WTC11 (cell line): ENCODE measurements at regions not wholly inside any gene's neighbourhood (a gene's known extent, or its start where the extent isn't known, plus 50 kb on each side); places are given as distances from the start of the nearest gene placed in this dataset.

ENCODE experiments used
- ATAC-seq: fragments of 200-7000 bp; cut with Tn5 transposase; 2 replicates; pipeline ENCODE4 v1.10.0; 2021; ENCODE audit warnings: mild to moderate bottlenecking, moderate library complexity
- CTCF ChIA-PET: fragments of 300-600 bp; sonication (Branson Sonifier 250); formaldehyde crosslinking; loops from one replicate; lab custom pipeline; 2021; ENCODE audit warnings: antibody characterized with exemption; lab: Charles Lee
- POLR2A ChIA-PET: fragments of 350-600 bp; sonication (Branson Sonifier 250); formaldehyde crosslinking; loops from one replicate; lab custom pipeline; 2021; ENCODE audit warnings: antibody characterized with exemption; lab: Charles Lee
- DNase-seq: peaks from one replicate; pipeline ENCODE4 v3.0.0; 2021; ENCODE audit warnings: low spot score
- H3K27ac Mint-ChIP-seq: 2 replicates; pipeline ENCODE4 v1.8.0; 2021; ENCODE audit warnings: mixed read lengths
- H3K27me3 Mint-ChIP-seq: 2 replicates; pipeline ENCODE4 v1.8.0; 2021; ENCODE audit warnings: low read depth, mild to moderate bottlenecking, moderate library complexity, mixed read lengths
- H3K36me3 Mint-ChIP-seq: 2 replicates; pipeline ENCODE4 v1.8.0; 2021; ENCODE audit warnings: mixed read lengths
- H3K4me1 Mint-ChIP-seq: 2 replicates; pipeline ENCODE4 v1.8.0; 2022; ENCODE audit warnings: mixed read lengths
- H3K4me3 Mint-ChIP-seq: 2 replicates; pipeline ENCODE4 v1.8.0; 2021; ENCODE audit warnings: mild to moderate bottlenecking, moderate library complexity, mixed read lengths
- H3K9me3 Mint-ChIP-seq: 2 replicates; pipeline ENCODE4 v1.8.0; 2021; ENCODE audit warnings: mixed read lengths
- ARID4B ChIP-seq: sonication (generic); formaldehyde crosslinking; IDR thresholded peaks from 2 replicates; pipeline ENCODE4 v1.8.0; 2023; ENCODE audit warnings: missing genetic modification reagents, mild to moderate bottlenecking, borderline replicate concordance
- CREM ChIP-seq: sonication (generic); formaldehyde crosslinking; IDR thresholded peaks from 2 replicates; pipeline ENCODE4 v1.8.1; 2022; ENCODE audit warnings: mild to moderate bottlenecking, missing genetic modification reagents, moderate library complexity
- ELF4 ChIP-seq: sonication (generic); formaldehyde crosslinking; IDR thresholded peaks from 2 replicates; pipeline ENCODE4 v1.8.1; 2022; ENCODE audit warnings: low read depth, mild to moderate bottlenecking, moderate library complexity, missing genetic modification reagents
- HMGXB4 ChIP-seq: sonication (generic); formaldehyde crosslinking; IDR thresholded peaks from 2 replicates; pipeline ENCODE4 v1.8.1; 2023; ENCODE audit warnings: mild to moderate bottlenecking, moderate library complexity, missing genetic modification reagents
- ZNF232 ChIP-seq: sonication (generic); formaldehyde crosslinking; IDR thresholded peaks from 2 replicates; pipeline ENCODE4 v1.8.0; 2022; ENCODE audit warnings: mild to moderate bottlenecking, missing genetic modification reagents
- ZNF281 ChIP-seq: sonication (generic); formaldehyde crosslinking; IDR thresholded peaks from 2 replicates; pipeline ENCODE4 v1.8.0; 2023; ENCODE audit warnings: mild to moderate bottlenecking, missing genetic modification reagents
- ZNF396 ChIP-seq: fragments of 250-450 bp; sonication (Bioruptor Pico); IDR thresholded peaks from 2 replicates; pipeline ENCODE4 v1.8.0; 2021; ENCODE audit warnings: mild to moderate bottlenecking, moderate library complexity, borderline replicate concordance
- ZNF512 ChIP-seq: sonication (generic); formaldehyde crosslinking; IDR thresholded peaks from 2 replicates; pipeline ENCODE4 v1.8.1; 2022; ENCODE audit warnings: missing genetic modification reagents, borderline replicate concordance
- TF ChIP-seq, protein P1 (sequence below): sonication (generic); formaldehyde crosslinking; IDR thresholded peaks from 2 replicates; pipeline ENCODE4 v1.8.1; 2023; ENCODE audit warnings: mild to moderate bottlenecking, missing genetic modification reagents
- TF ChIP-seq, protein P2 (sequence below): sonication (generic); formaldehyde crosslinking; IDR thresholded peaks from 2 replicates; pipeline ENCODE4 v1.8.0; 2022; ENCODE audit warnings: mild to moderate bottlenecking, missing genetic modification reagents

DNA sequence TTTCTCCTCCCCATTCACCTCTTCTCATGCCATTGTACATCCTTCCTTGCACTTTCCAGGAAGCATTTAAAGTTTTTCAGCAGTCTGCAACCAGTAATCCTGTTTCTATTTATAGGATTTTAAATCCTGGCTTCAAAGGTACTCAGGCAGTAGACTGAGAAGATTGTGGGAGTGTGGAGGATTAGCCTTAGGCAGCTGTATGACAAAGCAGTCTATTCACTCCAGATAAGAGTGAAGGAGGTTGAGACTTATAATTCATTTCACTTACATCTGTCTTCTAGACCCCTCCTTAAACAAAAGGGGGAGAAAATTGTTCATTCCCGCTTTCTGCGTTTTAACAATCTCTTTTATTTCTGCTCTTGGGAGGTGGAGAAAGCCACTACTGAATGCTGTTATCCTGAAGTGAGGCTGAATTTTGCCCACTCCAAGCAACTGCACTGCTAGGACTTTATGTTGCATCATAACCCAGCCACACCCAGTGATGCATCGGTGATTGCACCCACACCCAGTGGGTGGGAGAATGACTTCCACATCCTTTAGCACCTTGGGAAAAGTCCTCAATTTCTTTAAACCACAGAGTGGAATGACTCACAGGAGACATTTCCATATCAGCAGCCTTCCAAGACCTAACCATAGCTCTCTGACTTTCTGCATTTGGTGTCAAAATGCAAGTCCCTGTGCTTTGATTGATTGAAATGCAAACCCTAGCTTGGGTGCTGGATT, 382.5 kb upstream of the ATP2B1 start:
- ChIA-PET CTCF (no interaction called here), POLR2A (no interaction called here)
- TF ChIP-seq ZNF232 (CRISPR knock-in tag) (no peak), ELF4 (CRISPR knock-in tag) (no peak), ZNF281 (CRISPR knock-in tag) (no peak), ARID4B (no peak), CREM (CRISPR knock-in tag) (no peak), ZNF396 (no peak), ZNF512 (no peak), HMGXB4 (CRISPR knock-in tag) (no peak)
- TF ChIP-seq, protein P1, sequence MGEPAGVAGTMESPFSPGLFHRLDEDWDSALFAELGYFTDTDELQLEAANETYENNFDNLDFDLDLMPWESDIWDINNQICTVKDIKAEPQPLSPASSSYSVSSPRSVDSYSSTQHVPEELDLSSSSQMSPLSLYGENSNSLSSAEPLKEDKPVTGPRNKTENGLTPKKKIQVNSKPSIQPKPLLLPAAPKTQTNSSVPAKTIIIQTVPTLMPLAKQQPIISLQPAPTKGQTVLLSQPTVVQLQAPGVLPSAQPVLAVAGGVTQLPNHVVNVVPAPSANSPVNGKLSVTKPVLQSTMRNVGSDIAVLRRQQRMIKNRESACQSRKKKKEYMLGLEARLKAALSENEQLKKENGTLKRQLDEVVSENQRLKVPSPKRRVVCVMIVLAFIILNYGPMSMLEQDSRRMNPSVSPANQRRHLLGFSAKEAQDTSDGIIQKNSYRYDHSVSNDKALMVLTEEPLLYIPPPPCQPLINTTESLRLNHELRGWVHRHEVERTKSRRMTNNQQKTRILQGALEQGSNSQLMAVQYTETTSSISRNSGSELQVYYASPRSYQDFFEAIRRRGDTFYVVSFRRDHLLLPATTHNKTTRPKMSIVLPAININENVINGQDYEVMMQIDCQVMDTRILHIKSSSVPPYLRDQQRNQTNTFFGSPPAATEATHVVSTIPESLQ, result no peak
- TF ChIP-seq, protein P2, sequence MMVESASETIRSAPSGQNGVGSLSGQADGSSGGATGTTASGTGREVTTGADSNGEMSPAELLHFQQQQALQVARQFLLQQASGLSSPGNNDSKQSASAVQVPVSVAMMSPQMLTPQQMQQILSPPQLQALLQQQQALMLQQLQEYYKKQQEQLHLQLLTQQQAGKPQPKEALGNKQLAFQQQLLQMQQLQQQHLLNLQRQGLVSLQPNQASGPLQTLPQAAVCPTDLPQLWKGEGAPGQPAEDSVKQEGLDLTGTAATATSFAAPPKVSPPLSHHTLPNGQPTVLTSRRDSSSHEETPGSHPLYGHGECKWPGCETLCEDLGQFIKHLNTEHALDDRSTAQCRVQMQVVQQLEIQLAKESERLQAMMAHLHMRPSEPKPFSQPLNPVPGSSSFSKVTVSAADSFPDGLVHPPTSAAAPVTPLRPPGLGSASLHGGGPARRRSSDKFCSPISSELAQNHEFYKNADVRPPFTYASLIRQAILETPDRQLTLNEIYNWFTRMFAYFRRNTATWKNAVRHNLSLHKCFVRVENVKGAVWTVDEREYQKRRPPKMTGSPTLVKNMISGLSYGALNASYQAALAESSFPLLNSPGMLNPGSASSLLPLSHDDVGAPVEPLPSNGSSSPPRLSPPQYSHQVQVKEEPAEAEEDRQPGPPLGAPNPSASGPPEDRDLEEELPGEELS, result no peak
- DNase-seq, result no peak
- peak; percentile 38; the same call in 1 of the 2 replicates for ATAC-seq
- H3K27ac Mint-ChIP-seq, result 0 out of 2 replicates have a peak overlapping the region, but pooled peaks have one; percentile 32
- peaks cover 13% of the 10 kb centered on the region for H3K4me1 Mint-ChIP-seq
- H3K36me3 Mint-ChIP-seq, result no peaks in the 10 kb centered on the region
- no peaks in the 10 kb centered on the region for H3K27me3 Mint-ChIP-seq
- peaks cover 5% of the 10 kb centered on the region for H3K9me3 Mint-ChIP-seq
- no peak overlapping the region for H3K4me3 Mint-ChIP-seq
